Large intestine (tissue), 3 donors: ENCODE measurements at regions not wholly inside any gene's neighbourhood (a gene's known extent, or its start where the extent isn't known, plus 50 kb on each side); places are given as distances from the start of the nearest gene placed in this dataset.
"Not testable (repeated sequence)": the region's sequence is repeated elsewhere in the genome, so short reads cannot be mapped to it uniquely, and the experiment has no call there.

Experiments
- DNase-seq, 2 donors: peaks; one replicate each; pipeline versions ENCODE4 v3.0.0 to v3.0.0-alpha.2; 2013
- H3K27ac ChIP-seq: one replicate; pipeline ENCODE4 v1.5.1; 2013; ENCODE audit warnings: low read length
- H3K27me3 ChIP-seq: 2 replicates; pipeline ENCODE4 v1.6.1; 2013; ENCODE audit warnings: low read length; ENCODE audit not compliant: control insufficient read depth, insufficient read depth
- H3K36me3 ChIP-seq: 2 replicates; pipeline ENCODE4 v1.6.1; 2013; ENCODE audit warnings: low read length; ENCODE audit not compliant: control insufficient read depth, insufficient read depth
- H3K4me1 ChIP-seq: one replicate; pipeline ENCODE4 v1.6.1; 2013; ENCODE audit warnings: low read length; ENCODE audit not compliant: control insufficient read depth, insufficient read depth
- H3K4me3 ChIP-seq: one replicate; pipeline ENCODE4 v1.5.1; 2013; ENCODE audit warnings: low read length
- H3K9me3 ChIP-seq: one replicate; pipeline ENCODE4 v1.6.1; 2013; ENCODE audit warnings: mild to moderate bottlenecking, low read depth, low read length, moderate library complexity; ENCODE audit not compliant: control insufficient read depth
- WGBS: methylation state at CpG from one replicate; pipeline ENCODE4 v1.1.5; 2013; ENCODE audit warnings: low lambda C conversion rate; ENCODE audit not compliant: insufficient coverage; 5-methylcytosine and 5-hydroxymethylcytosine counted together

GRCh38 chr17:70319516-70319915 is 150.2 kb downstream of the KCNJ2 start:
- Histone ChIP-seq H3K27ac (no peak overlapping the region), H3K4me1 (no peaks in the 10 kb centered on the region), H3K4me3 (no peak overlapping the region), H3K27me3 (no peaks in the 10 kb centered on the region), H3K36me3 (no peaks in the 10 kb centered on the region), H3K9me3 (no peaks in the 10 kb centered on the region)
- no CpG with 5 or more reads among the region's 3 CpGs for WGBS
- DNase-seq, result no peak

DNA sequence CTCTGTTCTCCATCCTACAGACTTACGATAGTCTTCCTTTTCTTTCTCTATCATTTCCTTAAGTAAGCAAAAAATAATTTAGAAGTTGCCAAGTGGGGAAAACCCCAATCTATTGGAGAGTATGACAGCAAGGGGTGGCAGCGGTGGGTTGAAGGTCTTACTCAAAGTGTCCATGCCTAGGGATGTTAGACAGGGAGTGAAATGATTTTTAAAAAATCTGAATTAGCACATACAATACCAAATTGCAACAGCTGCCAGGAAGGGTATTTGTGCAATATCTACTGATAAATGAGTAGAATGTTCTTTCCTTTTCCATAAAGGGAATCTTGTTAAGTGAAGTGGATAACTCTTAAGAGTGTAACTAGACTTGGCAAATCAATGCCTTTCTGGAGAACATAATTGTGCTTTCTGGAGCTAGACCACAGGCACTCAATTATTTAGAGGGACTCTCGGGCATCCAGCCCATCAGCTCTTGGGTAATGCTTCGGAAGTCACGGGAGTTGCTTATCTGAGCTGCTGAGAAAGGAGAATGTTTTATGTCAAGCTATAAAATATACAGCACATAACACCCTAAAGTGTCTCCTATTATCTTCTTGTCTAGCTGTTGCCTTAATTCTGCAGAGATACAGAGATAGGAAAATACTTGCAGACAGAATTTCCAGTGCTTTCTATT is 151.5 kb downstream of the KCNJ2 start:
- no peaks in the 10 kb centered on the region for H3K9me3 ChIP-seq
- no peaks in the 10 kb centered on the region for H3K4me1 ChIP-seq
- no peak for DNase-seq
- H3K4me3 ChIP-seq, result no peak overlapping the region
- no peaks in the 10 kb centered on the region for H3K36me3 ChIP-seq
- no peaks in the 10 kb centered on the region for H3K27me3 ChIP-seq
- 100% methylated on average over 1 of the region's 5 CpGs for WGBS
- H3K27ac ChIP-seq, result no peak overlapping the region

DNA sequence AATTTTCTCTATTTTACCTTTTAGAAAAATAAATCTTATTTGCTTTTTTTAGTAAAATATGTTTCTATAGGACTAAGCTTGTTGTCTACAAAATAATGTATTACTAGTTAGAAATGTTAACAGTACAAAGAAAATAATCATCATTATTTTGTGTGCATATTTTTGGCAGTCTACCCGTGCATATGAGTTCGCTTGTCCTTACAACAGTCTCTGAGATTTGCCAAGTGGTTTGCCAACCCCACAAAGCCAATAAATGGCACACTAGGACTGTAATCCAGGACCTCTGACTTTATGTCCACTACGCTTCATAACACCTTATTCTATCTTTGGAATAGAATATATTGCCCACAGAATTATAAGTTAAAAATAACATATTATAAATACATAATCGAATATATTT is 152.0 kb downstream of the KCNJ2 start:
- Histone ChIP-seq H3K4me1 (no peaks in the 10 kb centered on the region), H3K27me3 (no peaks in the 10 kb centered on the region), H3K4me3 (no peak overlapping the region), H3K27ac (no peak overlapping the region), H3K36me3 (no peaks in the 10 kb centered on the region), H3K9me3 (no peaks in the 10 kb centered on the region)
- no peak for DNase-seq
- 83% methylated on average over 1 of the region's 4 CpGs for WGBS

DNA sequence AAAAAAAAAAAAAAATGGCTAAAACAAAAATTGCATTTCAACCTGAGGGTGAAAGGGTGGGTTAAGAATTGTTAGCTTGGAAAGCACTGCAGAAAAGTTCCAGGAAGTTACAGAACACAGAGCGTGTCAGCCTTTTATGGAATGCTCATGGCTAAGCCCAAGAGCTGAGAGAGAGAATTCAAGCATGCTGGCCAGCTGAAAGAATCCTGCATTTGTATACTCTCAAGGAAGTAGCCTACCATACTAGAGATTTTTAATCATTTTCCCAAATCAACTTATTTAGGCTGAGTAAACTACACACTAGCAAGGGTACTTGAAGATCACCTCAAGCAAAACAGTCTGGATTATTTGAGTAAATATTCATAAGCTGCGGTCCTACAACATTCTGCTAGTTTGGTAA is 153.9 kb downstream of the KCNJ2 start:
- no peaks in the 10 kb centered on the region for H3K9me3 ChIP-seq
- no peak overlapping the region for H3K4me3 ChIP-seq
- no peaks in the 10 kb centered on the region for H3K36me3 ChIP-seq
- DNase-seq, result no peak
- H3K27me3 ChIP-seq, result no peaks in the 10 kb centered on the region
- H3K27ac ChIP-seq, result no peak overlapping the region
- no CpG with 5 or more reads among the region's 2 CpGs for WGBS
- no peaks in the 10 kb centered on the region for H3K4me1 ChIP-seq

GRCh38 chr17:70324031-70324430 is 154.7 kb downstream of the KCNJ2 start:
- no peak for DNase-seq
- H3K9me3 ChIP-seq, result no peaks in the 10 kb centered on the region
- no CpG with 5 or more reads among the region's 1 CpG for WGBS
- H3K36me3 ChIP-seq, result no peaks in the 10 kb centered on the region
- no peak overlapping the region for H3K4me3 ChIP-seq
- no peaks in the 10 kb centered on the region for H3K27me3 ChIP-seq
- no peak overlapping the region for H3K27ac ChIP-seq
- H3K4me1 ChIP-seq, result no peaks in the 10 kb centered on the region

DNA sequence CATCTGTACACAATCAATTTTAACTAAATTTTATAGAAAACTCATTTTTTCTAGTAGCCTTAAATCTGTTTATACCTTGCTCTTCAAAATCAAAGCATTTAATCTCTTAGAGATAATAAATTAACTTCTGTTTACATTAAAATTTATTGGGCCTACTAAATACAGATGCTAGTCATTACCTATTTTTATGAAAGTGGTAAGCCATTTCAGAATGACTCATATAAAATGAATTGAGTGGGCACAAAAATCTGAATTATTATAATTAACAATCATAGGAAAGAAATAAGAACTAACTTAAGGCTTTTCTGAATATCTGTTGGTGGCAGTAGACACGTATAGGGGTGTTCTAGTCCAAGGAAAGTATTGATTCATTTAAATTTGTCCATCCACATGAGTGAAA is 157.9 kb downstream of the KCNJ2 start:
- Histone ChIP-seq H3K4me3 (no peak overlapping the region), H3K4me1 (no peaks in the 10 kb centered on the region), H3K36me3 (no peaks in the 10 kb centered on the region), H3K9me3 (no peaks in the 10 kb centered on the region), H3K27ac (no peak overlapping the region), H3K27me3 (no peaks in the 10 kb centered on the region)
- WGBS, result no CpG with 5 or more reads among the region's 1 CpG
- no peak for DNase-seq

GRCh38 chr17:70327723-70328122 is 158.4 kb downstream of the KCNJ2 start:
- WGBS, result 100% methylated on average over 1 of the region's 10 CpGs
- Histone ChIP-seq H3K4me1 (no peaks in the 10 kb centered on the region), H3K36me3 (no peaks in the 10 kb centered on the region), H3K27me3 (no peaks in the 10 kb centered on the region), H3K27ac (no peak overlapping the region), H3K4me3 (no peak overlapping the region), H3K9me3 (no peaks in the 10 kb centered on the region)
- no peak for DNase-seq

DNA sequence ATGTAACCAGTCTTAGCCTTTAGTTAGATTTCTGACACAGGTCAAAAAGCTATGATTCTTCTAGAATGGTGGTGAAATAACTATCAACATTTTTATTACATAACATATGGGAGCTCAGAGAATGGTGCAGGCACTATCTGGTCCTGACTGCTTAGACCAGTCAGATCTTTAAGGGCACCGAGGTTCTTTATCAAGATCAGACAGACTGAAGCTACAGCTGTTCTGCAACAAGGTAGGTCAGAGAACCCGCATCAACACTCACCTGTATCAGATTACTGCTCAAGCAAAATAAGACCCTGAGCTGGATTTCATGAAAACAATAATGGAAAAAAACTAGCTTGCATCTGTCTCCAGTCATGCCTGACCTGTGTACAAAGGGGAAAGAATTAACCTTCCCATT is 160.4 kb downstream of the KCNJ2 start:
- no peaks in the 10 kb centered on the region for H3K36me3 ChIP-seq
- no peak for DNase-seq
- no CpG with 5 or more reads among the region's 2 CpGs for WGBS
- no peaks in the 10 kb centered on the region for H3K27me3 ChIP-seq
- H3K9me3 ChIP-seq, result no peaks in the 10 kb centered on the region
- no peak overlapping the region for H3K27ac ChIP-seq
- no peaks in the 10 kb centered on the region for H3K4me1 ChIP-seq
- H3K4me3 ChIP-seq, result no peak overlapping the region

GRCh38 chr17:70331066-70331465 is 161.7 kb downstream of the KCNJ2 start:
- H3K27ac ChIP-seq, DNase-seq: not testable (repeated sequence)
- no CpG with 5 or more reads among the region's 1 CpG for WGBS

DNA sequence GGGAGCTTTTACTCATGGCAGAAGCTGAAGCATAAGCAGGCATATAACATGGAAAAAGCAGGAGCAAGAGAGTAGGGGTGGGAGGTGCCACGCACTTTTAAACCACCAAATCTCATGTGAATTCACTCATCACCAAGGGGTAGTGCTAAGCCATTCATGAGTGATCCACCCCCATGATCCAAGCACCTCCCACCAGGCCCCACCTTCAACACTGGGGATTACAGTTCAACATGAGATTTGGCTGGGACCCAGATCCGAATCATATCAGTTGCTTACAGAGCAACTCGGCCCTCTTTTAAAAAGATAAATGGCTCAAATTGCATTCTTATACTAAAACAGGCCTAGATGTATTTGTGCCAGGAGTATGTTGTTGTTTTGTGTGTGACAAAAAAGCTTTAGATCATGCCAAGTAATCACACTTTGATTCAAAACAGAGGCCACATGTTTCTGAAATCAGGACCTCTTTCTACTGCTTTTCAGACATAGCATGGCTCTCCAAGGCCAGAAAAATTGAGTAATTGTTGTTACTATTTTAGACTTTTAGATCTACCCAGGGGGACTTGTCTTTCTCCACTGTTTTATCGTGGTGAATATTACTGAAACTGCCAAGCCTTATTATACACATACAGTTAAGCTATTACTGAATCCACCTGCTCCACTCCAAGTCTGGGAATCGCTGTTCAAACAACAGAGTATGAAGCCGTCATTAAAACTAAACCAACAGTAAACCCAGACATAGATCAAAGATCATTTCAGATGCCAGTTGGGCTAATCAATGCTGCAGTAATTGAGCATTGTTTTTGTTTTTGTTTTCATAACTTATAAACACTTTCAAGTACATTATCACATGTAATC is 163.3 kb downstream of the KCNJ2 start:
- Histone ChIP-seq H3K27ac (no peak overlapping the region), H3K9me3 (no peaks in the 10 kb centered on the region), H3K27me3 (no peaks in the 10 kb centered on the region), H3K4me3 (no peak overlapping the region), H3K4me1 (no peaks in the 10 kb centered on the region), H3K36me3 (no peaks in the 10 kb centered on the region)
- no peak for DNase-seq
- no CpG with 5 or more reads among the region's 6 CpGs for WGBS

More at GRCh38 chr17:70331066-70331465, 161.7 kb downstream of the KCNJ2 start:
- H3K4me3 ChIP-seq, H3K27me3 ChIP-seq, H3K36me3 ChIP-seq, H3K9me3 ChIP-seq, H3K4me1 ChIP-seq: not testable (repeated sequence)
